Esophagus squamous epithelium (tissue), 5 donors: ENCODE measurements at regions not wholly inside any gene's neighbourhood (a gene's known extent, or its start where the extent isn't known, plus 50 kb on each side); places are given as distances from the start of the nearest gene placed in this dataset.

Source experiments
- DNase-seq: peaks from one replicate; lab custom pipeline; 2025; lab: John Stamatoyannopoulos, UW
- H3K27ac ChIP-seq, 4 donors: fragments of 200-600 bp; sonication (generic); one replicate each; pipeline ENCODE4 v1.5.1; 2016 to 2019; ENCODE audit warnings: mild to moderate bottlenecking in 1 of 4
- H3K27me3 ChIP-seq, 4 donors: fragments of 200-600 bp; sonication (generic); 1 replicate in 3 of 4; 2 replicates in 1 of 4; pipeline versions ENCODE4 v1.5.1 to v1.6.0; 2017 to 2021; ENCODE audit warnings: antibody characterized with exemption in 1 of 4
- H3K36me3 ChIP-seq, 3 donors: fragments of 200-600 bp; sonication (generic); one replicate each; pipeline ENCODE4 v1.5.1; 2016 to 2019
- H3K4me1 ChIP-seq, 3 donors: fragments of 200-600 bp; sonication (generic); one replicate each; pipeline ENCODE4 v1.5.1; 2017 to 2019
- H3K4me3 ChIP-seq, 4 donors: fragments of 200-600 bp; sonication (generic); 1 replicate in 3 of 4; 2 replicates in 1 of 4; pipeline ENCODE4 v1.5.1; 2016 to 2019; ENCODE audit warnings: mild to moderate bottlenecking in 2 of 4, moderate library complexity in 1 of 4
- H3K9me3 ChIP-seq, 3 donors: fragments of 200-600 bp; sonication (generic); one replicate each; pipeline ENCODE4 v1.5.1; 2016 to 2019
- POLR2A ChIP-seq, 4 donors: fragments of 450-650 bp; IDR thresholded peaks; one replicate each; pipeline ENCODE4 v1.6.1; 2017; ENCODE audit warnings: antibody characterized with exemption in 4 of 4, mild to moderate bottlenecking in 4 of 4, moderate library complexity in 3 of 4
- WGBS, 2 donors: methylation state at CpG; one replicate each; pipeline ENCODE4 v1.1.5; 2018; 5-methylcytosine and 5-hydroxymethylcytosine counted together
- intact Hi-C: fragments of 100-400 bp; cut with DNase I; formaldehyde crosslinking; loops from one replicate; pipeline ENCODE4 v1.15.0; 2022
- TF ChIP-seq, protein P1 (sequence below), 6 experiments: fragments of 450-650 bp in 4 of 6; fragments of 200-600 bp in 2 of 6; sonication (generic) in 2 of 6; IDR thresholded peaks; one replicate each; pipeline ENCODE4 v1.5.1; 2016 to 2019; ENCODE audit warnings: antibody characterized with exemption in 6 of 6, mild to moderate bottlenecking in 4 of 6, moderate library complexity in 4 of 6
- donor health status: DM: yes; HTN: yes; CAD: no.

DNA sequence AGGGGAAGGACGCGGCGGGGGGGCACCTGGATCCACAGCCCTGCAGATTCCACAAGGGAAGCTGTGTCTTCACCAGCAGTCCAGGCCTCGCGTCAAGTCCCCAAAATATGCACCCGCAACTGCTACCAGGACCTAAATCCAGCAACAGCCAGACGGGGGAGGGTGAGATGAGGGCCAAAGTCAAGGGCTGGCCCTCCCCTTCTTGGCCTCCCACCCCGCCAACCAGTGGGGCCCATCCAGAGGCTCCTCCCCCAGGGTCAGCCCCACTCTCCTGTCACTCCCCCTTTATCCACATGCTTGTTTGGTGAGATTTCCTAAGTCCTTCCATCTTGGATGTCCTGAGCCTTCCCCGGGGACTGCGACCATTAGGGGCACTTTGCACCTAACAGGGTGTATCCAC, 138.7 kb downstream of the ENGASE start:
- 73 to 81% methylated on average over 10 of the region's 10 CpGs for WGBS, 2 donors
- intact Hi-C loops, result no loop called here
- no peak for DNase-seq
- Histone ChIP-seq H3K27me3 (peaks cover 0 to 90% (median 0%) of the 10 kb centered on the region in 4 donors), H3K36me3 (no peaks in the 10 kb centered on the region), H3K9me3 (no peaks in the 10 kb centered on the region), H3K4me3 (no peak overlapping the region), H3K27ac (no peak overlapping the region), H3K4me1 (no peaks in the 10 kb centered on the region)
- TF ChIP-seq, protein P1, sequence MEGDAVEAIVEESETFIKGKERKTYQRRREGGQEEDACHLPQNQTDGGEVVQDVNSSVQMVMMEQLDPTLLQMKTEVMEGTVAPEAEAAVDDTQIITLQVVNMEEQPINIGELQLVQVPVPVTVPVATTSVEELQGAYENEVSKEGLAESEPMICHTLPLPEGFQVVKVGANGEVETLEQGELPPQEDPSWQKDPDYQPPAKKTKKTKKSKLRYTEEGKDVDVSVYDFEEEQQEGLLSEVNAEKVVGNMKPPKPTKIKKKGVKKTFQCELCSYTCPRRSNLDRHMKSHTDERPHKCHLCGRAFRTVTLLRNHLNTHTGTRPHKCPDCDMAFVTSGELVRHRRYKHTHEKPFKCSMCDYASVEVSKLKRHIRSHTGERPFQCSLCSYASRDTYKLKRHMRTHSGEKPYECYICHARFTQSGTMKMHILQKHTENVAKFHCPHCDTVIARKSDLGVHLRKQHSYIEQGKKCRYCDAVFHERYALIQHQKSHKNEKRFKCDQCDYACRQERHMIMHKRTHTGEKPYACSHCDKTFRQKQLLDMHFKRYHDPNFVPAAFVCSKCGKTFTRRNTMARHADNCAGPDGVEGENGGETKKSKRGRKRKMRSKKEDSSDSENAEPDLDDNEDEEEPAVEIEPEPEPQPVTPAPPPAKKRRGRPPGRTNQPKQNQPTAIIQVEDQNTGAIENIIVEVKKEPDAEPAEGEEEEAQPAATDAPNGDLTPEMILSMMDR (IDR thresholded peaks at IDR 0.05), result no peak
- TF ChIP-seq POLR2A (IDR thresholded peaks at IDR 0.05), result no peak

DNA sequence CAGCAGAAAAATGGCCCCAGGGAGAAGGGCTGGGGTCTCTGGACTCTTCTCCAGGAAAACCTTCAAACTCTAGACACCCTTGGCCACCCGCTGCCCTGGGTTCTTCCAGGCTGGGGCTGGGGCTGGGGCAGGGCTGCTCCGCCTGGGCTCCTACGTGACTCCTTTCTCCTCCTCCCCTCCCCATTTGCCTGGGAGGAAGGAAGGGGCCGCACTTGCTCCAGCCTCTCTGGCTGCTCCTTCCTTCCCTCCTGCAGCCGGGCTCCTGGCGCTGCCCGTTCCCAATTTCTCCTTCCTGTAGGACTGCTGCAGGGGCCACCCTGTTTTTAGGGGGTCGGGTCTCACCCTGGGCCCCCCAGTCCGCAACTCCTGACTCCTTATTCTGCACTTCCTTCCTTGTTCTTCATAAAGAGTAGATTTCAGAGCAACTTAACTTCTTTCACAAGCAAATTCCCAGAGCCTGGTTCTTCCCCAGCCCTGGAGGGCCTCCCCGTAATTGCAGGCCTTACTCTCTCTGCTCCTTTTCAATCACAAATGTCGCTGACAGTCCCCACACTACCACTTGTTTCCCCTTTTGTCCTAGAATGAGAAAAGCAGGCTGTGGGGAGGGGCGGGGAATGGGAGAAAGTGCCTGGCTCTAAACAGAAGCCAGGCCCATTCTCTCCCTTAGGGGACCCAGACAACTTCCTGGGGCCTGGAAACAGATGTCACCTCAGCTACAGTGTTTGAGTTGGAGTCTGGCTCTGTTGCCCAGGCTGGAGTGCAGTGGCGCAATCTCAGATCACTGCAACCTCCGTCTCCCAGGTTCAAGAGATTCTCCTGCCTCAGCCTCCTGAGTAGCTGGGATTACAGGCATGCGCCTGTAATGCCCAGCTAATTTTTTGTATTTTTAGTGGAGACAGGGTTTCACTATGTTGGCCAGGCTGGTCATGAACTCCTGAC, 137.8 kb downstream of the ENGASE start:
- WGBS, 2 donors, result 47 to 48% methylated on average over 13 to 14 of the region's 15 CpGs
- no peaks in the 10 kb centered on the region for H3K4me1 ChIP-seq
- intact Hi-C loops, result no loop called here
- H3K27me3 ChIP-seq, result peaks cover 0 to 90% (median 0%) of the 10 kb centered on the region in 4 donors
- H3K27ac ChIP-seq, result no peak overlapping the region
- no peak for DNase-seq
- H3K4me3 ChIP-seq, result no peak overlapping the region
- H3K36me3 ChIP-seq, result no peaks in the 10 kb centered on the region
- no peak for TF ChIP-seq POLR2A (IDR thresholded peaks at IDR 0.05)
- TF ChIP-seq, protein P1 (IDR thresholded peaks at IDR 0.05), result no peak
- H3K9me3 ChIP-seq, result no peaks in the 10 kb centered on the region

DNA sequence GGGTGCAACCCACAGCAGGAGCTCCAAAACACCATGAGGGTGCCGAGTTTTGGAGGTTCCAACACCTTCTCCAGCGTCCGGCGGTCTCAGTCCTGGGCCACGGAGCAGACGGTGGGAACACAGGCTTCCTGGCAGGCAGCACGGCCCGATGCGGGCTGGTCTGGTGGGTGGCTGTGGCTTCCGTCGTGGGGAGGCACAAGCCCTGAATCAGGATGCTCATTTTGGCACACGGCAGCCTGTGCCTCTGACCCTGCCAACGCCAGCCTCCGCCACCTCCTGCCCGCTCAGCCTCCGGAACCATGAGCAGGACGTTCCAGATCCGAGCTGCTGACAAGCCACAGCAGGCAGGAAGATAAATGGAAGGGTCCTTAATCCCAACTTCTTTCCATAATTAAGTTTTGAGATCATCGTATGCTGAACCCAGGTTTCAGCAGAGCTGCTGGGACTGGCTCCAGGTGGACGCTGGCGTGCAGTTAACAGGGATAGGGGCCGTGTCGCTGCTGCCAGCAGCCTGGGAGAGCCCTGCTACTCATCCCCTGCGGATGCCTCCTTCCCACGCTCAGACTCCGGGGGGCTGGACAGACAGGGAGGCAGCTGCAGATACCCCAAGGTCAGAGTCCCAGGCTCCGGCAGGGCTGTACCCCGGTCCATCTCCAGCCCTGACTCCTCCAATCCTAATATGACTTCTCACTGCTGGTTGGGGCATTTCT, 136.6 kb downstream of the ENGASE start:
- Histone ChIP-seq H3K27me3 (peaks cover 0 to 89% (median 0%) of the 10 kb centered on the region in 4 donors), H3K36me3 (no peaks in the 10 kb centered on the region), H3K9me3 (no peaks in the 10 kb centered on the region), H3K27ac (no peak overlapping the region), H3K4me3 (no peak overlapping the region), H3K4me1 (no peaks in the 10 kb centered on the region)
- intact Hi-C loops, result no loop called here
- TF ChIP-seq, protein P1 (IDR thresholded peaks at IDR 0.05), result no peak
- TF ChIP-seq POLR2A (IDR thresholded peaks at IDR 0.05), result no peak
- DNase-seq, result no peak
- WGBS, 2 donors, result 28 to 66% methylated on average over 6 to 11 of the region's 28 CpGs

DNA sequence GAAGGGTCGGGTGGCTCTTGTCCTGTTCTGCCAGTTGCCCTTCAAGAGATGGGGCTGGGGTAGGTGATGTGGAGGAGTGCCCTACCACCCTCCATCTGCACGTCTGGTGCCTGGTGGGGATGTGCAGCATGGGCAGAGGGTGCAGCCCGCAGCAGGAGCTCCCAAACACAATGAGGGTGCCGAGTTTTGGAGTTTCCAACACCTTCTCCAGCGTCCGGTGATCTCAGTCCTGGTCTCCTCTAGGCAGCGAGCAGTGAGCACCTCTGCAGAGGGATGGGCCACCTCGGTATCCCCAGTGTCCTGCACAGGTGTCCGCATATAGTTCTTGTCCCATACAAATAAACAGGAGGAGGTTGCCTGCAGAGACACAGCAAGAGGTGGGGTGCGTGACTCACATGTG, 136.0 kb downstream of the ENGASE start:
- DNase-seq, result no peak
- intact Hi-C loops, result no loop called here
- H3K4me1 ChIP-seq, result no peaks in the 10 kb centered on the region
- TF ChIP-seq, protein P1 (IDR thresholded peaks at IDR 0.05), result no peak
- no peak for TF ChIP-seq POLR2A (IDR thresholded peaks at IDR 0.05)
- H3K27me3 ChIP-seq, result peaks cover 0 to 89% (median 0%) of the 10 kb centered on the region in 4 donors
- H3K27ac ChIP-seq, result no peak overlapping the region
- no peak overlapping the region for H3K4me3 ChIP-seq
- 63% methylated on average over 6 to 9 of the region's 10 CpGs for WGBS, 2 donors
- no peaks in the 10 kb centered on the region for H3K9me3 ChIP-seq
- H3K36me3 ChIP-seq, result no peaks in the 10 kb centered on the region

DNA sequence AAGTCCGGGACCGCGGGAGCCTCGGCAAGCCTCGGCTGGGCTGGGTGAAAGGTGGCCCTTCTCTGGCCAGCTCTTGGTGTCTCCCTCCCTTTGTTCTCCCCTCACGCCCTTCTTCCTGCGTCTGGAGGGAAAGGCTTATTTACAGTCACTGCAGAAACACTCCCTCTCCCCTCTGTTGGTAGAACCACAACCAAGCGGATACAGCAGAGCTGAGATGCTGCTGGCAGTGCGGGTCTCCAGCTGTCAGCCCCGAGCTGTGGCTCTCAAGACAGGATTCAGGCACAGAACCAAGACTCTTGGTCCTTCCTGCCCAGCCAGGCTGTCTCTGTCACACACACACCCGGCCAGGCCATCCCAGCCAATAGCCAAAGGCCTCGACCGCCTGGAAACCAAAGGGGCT, 133.3 kb downstream of the ENGASE start:
- intact Hi-C loops, result no loop called here
- Histone ChIP-seq H3K27ac (no peak overlapping the region), H3K9me3 (no peaks in the 10 kb centered on the region), H3K4me1 (no peaks in the 10 kb centered on the region), H3K27me3 (peaks cover 0 to 86% (median 0%) of the 10 kb centered on the region in 4 donors), H3K36me3 (no peaks in the 10 kb centered on the region), H3K4me3 (no peak overlapping the region)
- WGBS, 2 donors, result 28 to 31% methylated on average over 3 to 9 of the region's 13 CpGs
- DNase-seq, result no peak
- TF ChIP-seq POLR2A (IDR thresholded peaks at IDR 0.05), result no peak
- TF ChIP-seq, protein P1 (IDR thresholded peaks at IDR 0.05), result no peak
